H1 (cell line): ENCODE measurements at regions not wholly inside any gene's neighbourhood (a gene's known extent, or its start where the extent isn't known, plus 50 kb on each side); places are given as distances from the start of the nearest gene placed in this dataset.

ENCODE experiments used
- CTCF ChIA-PET: fragments of 300-600 bp; sonication (Branson Sonifier 250); formaldehyde crosslinking; loops from one replicate; lab custom pipeline; 2021; ENCODE audit not compliant: partially characterized antibody; lab: Charles Lee
- POLR2A ChIA-PET: fragments of 300-600 bp; sonication (Branson Sonifier 250); formaldehyde crosslinking; loops from one replicate; lab custom pipeline; 2021; ENCODE audit warnings: inconsistent platforms; ENCODE audit not compliant: partially characterized antibody; lab: Charles Lee
- DNase-seq, 2 experiments: peaks; one replicate each; pipeline versions ENCODE4 v3.0.0 to v3.0.0-alpha.2; 2010 to 2022; ENCODE audit warnings: low spot score in 2 of 2, low read depth in 1 of 2, mixed read lengths in 1 of 2
- FAIRE-seq: peaks from 2 replicates; lab custom pipeline; 2011; peaks lifted over from hg19 to GRCh38; lab: Jason Lieb, UNC
- H2AFZ ChIP-seq: 2 replicates; pipeline ENCODE4 v1.8.1; 2012; ENCODE audit warnings: low read length, inconsistent platforms
- H2AK5ac ChIP-seq: 2 replicates; pipeline ENCODE4 v1.6.1; 2013; ENCODE audit warnings: low read depth, low read length
- H2BK120ac ChIP-seq: replicated peaks from 2 replicates; pipeline ENCODE3; 2013; ENCODE audit warnings: low read depth, low read length, inconsistent platforms
- H2BK12ac ChIP-seq: 2 replicates; pipeline ENCODE4 v1.6.1; 2013; ENCODE audit warnings: low read depth, low read length
- H2BK15ac ChIP-seq: 2 replicates; pipeline ENCODE4 v1.6.1; 2013; ENCODE audit warnings: low read length
- H2BK20ac ChIP-seq: 2 replicates; pipeline ENCODE4 v1.6.1; 2013; ENCODE audit warnings: low read length
- H2BK5ac ChIP-seq: 2 replicates; pipeline ENCODE4 v1.6.1; 2013; ENCODE audit warnings: low read depth, low read length
- H3K14ac ChIP-seq: 2 replicates; pipeline ENCODE4 v1.6.1; 2013; ENCODE audit warnings: inconsistent platforms; ENCODE audit not compliant: insufficient read length
- H3K18ac ChIP-seq: 2 replicates; pipeline ENCODE4 v1.6.1; 2013; ENCODE audit warnings: low read length; ENCODE audit errors: extremely low read depth
- H3K23ac ChIP-seq: 2 replicates; pipeline ENCODE4 v1.6.1; 2013; ENCODE audit warnings: inconsistent platforms; ENCODE audit not compliant: insufficient read length
- H3K23me2 ChIP-seq: 2 replicates; pipeline ENCODE4 v1.6.1; 2013; ENCODE audit warnings: low read depth, low read length
- H3K27ac ChIP-seq: 2 replicates; pipeline ENCODE4 v1.6.1; 2011; ENCODE audit warnings: low read depth, low read length, inconsistent platforms
- H3K27me3 ChIP-seq, 4 experiments: replicated peaks in 1 of 4; 1 replicate in 1 of 4; 2 replicates in 3 of 4; pipeline versions ENCODE4 v1.6.1 to v1.8.1; 2011 to 2013; ENCODE audit warnings: low read length in 3 of 4, mild to moderate bottlenecking in 3 of 4, inconsistent platforms in 2 of 4, mixed read lengths in 2 of 4, moderate library complexity in 1 of 4; ENCODE audit not compliant: control insufficient read depth in 3 of 4, insufficient read depth in 3 of 4; ENCODE audit errors: extremely low read depth in 1 of 4
- H3K36me3 ChIP-seq, 4 experiments: 2 replicates each; pipeline versions ENCODE4 v1.6.1 to v1.8.1; 2011 to 2013; ENCODE audit warnings: mild to moderate bottlenecking in 4 of 4, low read length in 3 of 4, moderate library complexity in 2 of 4, control low read depth in 1 of 4, inconsistent platforms in 1 of 4; ENCODE audit not compliant: insufficient read depth in 4 of 4, control insufficient read depth in 2 of 4
- H3K4ac ChIP-seq: replicated peaks from 2 replicates; pipeline ENCODE3; 2013; ENCODE audit warnings: low read length, low read depth, mixed read lengths, inconsistent platforms; ENCODE audit not compliant: insufficient read length
- H3K4me1 ChIP-seq, 4 experiments: replicated peaks in 1 of 4; 1 replicate in 1 of 4; 2 replicates in 3 of 4; pipeline versions ENCODE4 v1.6.1 to v1.8.1; 2011 to 2013; ENCODE audit warnings: low read length in 3 of 4, inconsistent platforms in 2 of 4, mixed read lengths in 1 of 4; ENCODE audit not compliant: insufficient read depth in 4 of 4, control insufficient read depth in 3 of 4
- H3K4me2 ChIP-seq, 2 experiments: 2 replicates each; pipeline versions ENCODE4 v1.6.1 to v1.8.1; 2011 to 2013; ENCODE audit warnings: low read depth in 2 of 2, low read length in 2 of 2, control low read depth in 1 of 2, inconsistent platforms in 1 of 2, mild to moderate bottlenecking in 1 of 2; ENCODE audit not compliant: insufficient read depth in 1 of 2
- H3K4me3 ChIP-seq, 4 experiments: fragments of 200-600, 300-600 bp in 1 of 4; sonication (generic), shearing (Covaris generic), sonication (Bioruptor Twin) in 1 of 4; 2 replicates each; pipeline versions ENCODE4 v1.5.1 to v1.8.1; 2011 to 2016; ENCODE audit warnings: low read length in 4 of 4, low read depth in 3 of 4, control low read depth in 2 of 4, inconsistent platforms in 2 of 4, mild to moderate bottlenecking in 2 of 4, mixed read lengths in 1 of 4, moderate library complexity in 1 of 4; ENCODE audit not compliant: insufficient read depth in 2 of 4; ENCODE audit errors: extremely low read depth in 1 of 4
- H3K56ac ChIP-seq: replicated peaks from 2 replicates; pipeline ENCODE3; 2013; ENCODE audit warnings: low read depth, mild to moderate bottlenecking, mixed read lengths, low read length, inconsistent platforms; ENCODE audit not compliant: insufficient read length
- H3K79me1 ChIP-seq: 2 replicates; pipeline ENCODE4 v1.6.1; 2013; ENCODE audit warnings: low read depth, low read length, control low read depth
- H3K79me2 ChIP-seq, 2 experiments: 2 replicates each; pipeline versions ENCODE4 v1.6.1 to v1.8.1; 2012 to 2013; ENCODE audit warnings: low read length in 2 of 2, mild to moderate bottlenecking in 2 of 2, inconsistent platforms in 1 of 2; ENCODE audit not compliant: insufficient read depth in 2 of 2, control insufficient read depth in 1 of 2
- H3K9ac ChIP-seq, 4 experiments: replicated peaks in 1 of 4; 1 replicate in 1 of 4; 2 replicates in 3 of 4; pipeline versions ENCODE4 v1.6.1 to v1.8.1; 2011 to 2013; ENCODE audit warnings: low read depth in 3 of 4, low read length in 3 of 4, control low read depth in 2 of 4, mild to moderate bottlenecking in 2 of 4, moderate library complexity in 2 of 4, inconsistent platforms in 1 of 4; ENCODE audit errors: extremely low read depth in 1 of 4
- H3K9me3 ChIP-seq, 2 experiments: 2 replicates each; pipeline versions ENCODE4 v1.6.1 to v1.8.1; 2012 to 2013; ENCODE audit warnings: mild to moderate bottlenecking in 2 of 2, moderate library complexity in 2 of 2, control low read depth in 1 of 2, inconsistent platforms in 1 of 2, low read depth in 1 of 2, low read length in 1 of 2, mixed read lengths in 1 of 2; ENCODE audit not compliant: insufficient read depth in 2 of 2
- H4K20me1 ChIP-seq, 2 experiments: replicated peaks in 1 of 2; 2 replicates each; pipeline versions ENCODE3 to v1.8.1; 2011 to 2013; ENCODE audit warnings: inconsistent platforms in 2 of 2, low read length in 2 of 2, mild to moderate bottlenecking in 1 of 2; ENCODE audit not compliant: insufficient read depth in 2 of 2, control insufficient read depth in 1 of 2
- H4K5ac ChIP-seq: 2 replicates; pipeline ENCODE4 v1.6.1; 2013; ENCODE audit warnings: low read length, low read depth, mixed read lengths, inconsistent platforms; ENCODE audit not compliant: insufficient read length
- H4K8ac ChIP-seq: 2 replicates; pipeline ENCODE4 v1.8.0; 2013; ENCODE audit warnings: mild to moderate bottlenecking, moderate library complexity, low read length, inconsistent platforms; ENCODE audit not compliant: insufficient read depth; ENCODE audit errors: extremely low read depth
- H4K91ac ChIP-seq: replicated peaks from 2 replicates; pipeline ENCODE3; 2013; ENCODE audit warnings: low read length, mixed read lengths, inconsistent platforms; ENCODE audit not compliant: insufficient read length
- BCL11A ChIP-seq, 2 experiments: IDR thresholded peaks; one replicate each; pipeline ENCODE4 v1.6.1; 2011; ENCODE audit warnings: low read depth in 2 of 2, low read length in 2 of 2, mild to moderate bottlenecking in 2 of 2
- CTBP2 ChIP-seq: IDR thresholded peaks from 2 replicates; pipeline ENCODE4 v1.7.0; 2011; ENCODE audit warnings: borderline replicate concordance, mild to moderate bottlenecking, moderate library complexity, mixed read lengths, low read length; ENCODE audit not compliant: insufficient read depth, insufficient read length
- EZH2 ChIP-seq: fragments of 200-600 bp; sonication (generic); IDR thresholded peaks from 2 replicates; pipeline ENCODE4 v1.7.1; 2012; ENCODE audit warnings: low read depth, mild to moderate bottlenecking, moderate library complexity, low read length, inconsistent platforms; ENCODE audit not compliant: severe bottlenecking
- HDAC6 ChIP-seq: IDR thresholded peaks from one replicate; pipeline ENCODE4 v1.7.1; 2012; ENCODE audit warnings: low read depth, mild to moderate bottlenecking, inconsistent platforms, low read length, moderate library complexity
- JUN ChIP-seq: IDR thresholded peaks from 2 replicates; pipeline ENCODE4 v1.6.1; 2011; ENCODE audit warnings: low read depth, mild to moderate bottlenecking, improper control_type of control experiment, low read length
- MAX ChIP-seq: IDR thresholded peaks from 2 replicates; pipeline ENCODE4 v1.6.1; 2012; ENCODE audit warnings: inconsistent platforms
- NRF1 ChIP-seq: IDR thresholded peaks from 2 replicates; pipeline ENCODE4 v1.6.1; 2011; ENCODE audit warnings: mild to moderate bottlenecking, low read depth, low read length, improper control_type of control experiment
- PHF8 ChIP-seq: fragments of 200-600 bp; sonication (generic); conservative IDR thresholded peaks from 2 replicates; pipeline ENCODE4 v1.7.1; 2012; ENCODE audit warnings: low read depth, mild to moderate bottlenecking, inconsistent platforms, low read length, moderate library complexity
- SIRT6 ChIP-seq: IDR thresholded peaks from one replicate; pipeline ENCODE4 v1.7.1; 2012; ENCODE audit warnings: low read length, inconsistent platforms
- SIX5 ChIP-seq: IDR thresholded peaks from 2 replicates; pipeline ENCODE4 v1.6.1; 2011; ENCODE audit warnings: mild to moderate bottlenecking, low read depth, low read length
- SP2 ChIP-seq: IDR thresholded peaks from 2 replicates; pipeline ENCODE4 v1.6.1; 2012; ENCODE audit warnings: mild to moderate bottlenecking, low read length, inconsistent platforms
- SRF ChIP-seq: IDR thresholded peaks from 2 replicates; pipeline ENCODE4 v1.6.1; 2011; ENCODE audit warnings: mild to moderate bottlenecking, low read depth, low read length, moderate library complexity
- SUZ12 ChIP-seq: fragments of 200-600 bp; sonication (generic); IDR thresholded peaks from 2 replicates; pipeline ENCODE4 v1.6.1; 2012; ENCODE audit warnings: mild to moderate bottlenecking, inconsistent platforms, low read length, moderate library complexity, mixed read lengths
- TAF1 ChIP-seq: IDR thresholded peaks from 2 replicates; pipeline ENCODE4 v1.6.1; 2011; ENCODE audit warnings: mild to moderate bottlenecking, low read depth, low read length
- TCF12 ChIP-seq: IDR thresholded peaks from 2 replicates; pipeline ENCODE4 v1.6.1; 2011; ENCODE audit warnings: low read depth, mild to moderate bottlenecking, low read length
- TEAD4 ChIP-seq: IDR thresholded peaks from 2 replicates; pipeline ENCODE4 v1.6.1; 2012; ENCODE audit warnings: low read depth, low read length, inconsistent platforms, mixed read lengths
- WGBS, 2 experiments: shearing (Covaris generic) in 1 of 2; methylation state at CpG; one replicate each; pipeline versions ENCODE4 v1.1.6 to v1.1.7; 2013 to 2015; ENCODE audit warnings: low lambda C conversion rate in 2 of 2, mixed read lengths in 2 of 2, inconsistent platforms in 1 of 2, low coverage in 1 of 2, missing lambda C conversion rate in 1 of 2; ENCODE audit not compliant: insufficient replicate concordance in 2 of 2, insufficient coverage in 1 of 2, insufficient read length in 1 of 2; ENCODE audit errors: extremely low coverage in 1 of 2, missing lambda C conversion rate in 1 of 2; 5-methylcytosine and 5-hydroxymethylcytosine counted together

GRCh38 chr14:35958499-35958898, 132.4 kb downstream of the BRMS1L start:
- H3K27me3 ChIP-seq = no peaks in the 10 kb centered on the region
- ChIA-PET POLR2A (no interaction called here), CTCF (interaction anchor here (3.1 to 8.3 kb wide), 3 partner anchors 8 to 111 kb away, joined by 16 to 79 read pairs (median 24); no protein-coding TSS in a partner anchor)
- H3K4me3 ChIP-seq = no peak overlapping the region
- 93% methylated on average over 4 of the region's 4 CpGs; no CpG with 5 or more reads in 1 of the 2 experiments for WGBS, 2 experiments
- H3K56ac ChIP-seq = no peak overlapping the region
- H4K20me1 ChIP-seq = no peaks in the 10 kb centered on the region
- DNase-seq (no peak), FAIRE-seq (no peak)
- no peak overlapping the region for H3K18ac ChIP-seq
- no peak overlapping the region for H3K9ac ChIP-seq
- H2BK12ac ChIP-seq = no peak overlapping the region
- no peak overlapping the region for H3K23ac ChIP-seq
- H3K4ac ChIP-seq = no peak overlapping the region
- no peak overlapping the region for H3K14ac ChIP-seq
- no peaks in the 10 kb centered on the region for H3K23me2 ChIP-seq
- H3K9me3 ChIP-seq = no peaks in the 10 kb centered on the region
- H4K5ac ChIP-seq = no peak overlapping the region
- H2AK5ac ChIP-seq = no peak overlapping the region
- H2AFZ ChIP-seq = no peak overlapping the region
- no peaks in the 10 kb centered on the region for H3K36me3 ChIP-seq
- H2BK120ac ChIP-seq = no peak overlapping the region
- no peak overlapping the region for H3K27ac ChIP-seq
- H3K79me2 ChIP-seq = no peaks in the 10 kb centered on the region
- no peak overlapping the region for H2BK5ac ChIP-seq
- H3K79me1 ChIP-seq = no peaks in the 10 kb centered on the region
- H4K8ac ChIP-seq = no peak overlapping the region
- no peak overlapping the region for H3K4me2 ChIP-seq
- H3K4me1 ChIP-seq = no peaks in the 10 kb centered on the region
- H2BK15ac ChIP-seq = no peak overlapping the region
- H2BK20ac ChIP-seq = no peak overlapping the region
- no peak overlapping the region for H4K91ac ChIP-seq
- TF ChIP-seq TEAD4 (no peak), NRF1 (no peak), TAF1 (no peak), CTBP2 (no peak), SRF (no peak), SIRT6 (no peak), HDAC6 (no peak), SP2 (no peak), SIX5 (no peak), BCL11A (IDR thresholded peaks at IDR 0.05; ENCODE audit: low read depth in 2 of 2, low read length in 2 of 2) (no peak), TCF12 (no peak), JUN (no peak), MAX (no peak), EZH2 (no peak), SUZ12 (no peak), PHF8 (no peak)
